ENCODE measurements at regions not wholly inside any gene's neighbourhood (a gene's known extent, or its start where the extent isn't known, plus 50 kb on each side); places are given as distances from the start of the nearest gene placed in this dataset.

GRCh38 chr16:76193906-76194615 is 83.1 kb upstream of the CNTNAP4 start:
- TF ChIP-seq CTCF (IDR thresholded peaks at IDR 0.05; ENCODE audit: insufficient read depth, low read depth, low read length): no peak
- DNase-seq (ENCODE audit: low read depth): no peak
- no peak overlapping the region for H3K4me3 ChIP-seq (ENCODE audit: low read depth, low read length)

- no peak for TF ChIP-seq CTCF (IDR thresholded peaks at IDR 0.05; ENCODE audit: insufficient read depth, low read depth, low read length)
- DNase-seq (ENCODE audit: low read depth): no peak
- no peak overlapping the region for H3K4me3 ChIP-seq (ENCODE audit: low read depth, low read length)
Observed at GRCh38 chr16:76194616-76195015, 82.6 kb upstream of the CNTNAP4 start.

DNA sequence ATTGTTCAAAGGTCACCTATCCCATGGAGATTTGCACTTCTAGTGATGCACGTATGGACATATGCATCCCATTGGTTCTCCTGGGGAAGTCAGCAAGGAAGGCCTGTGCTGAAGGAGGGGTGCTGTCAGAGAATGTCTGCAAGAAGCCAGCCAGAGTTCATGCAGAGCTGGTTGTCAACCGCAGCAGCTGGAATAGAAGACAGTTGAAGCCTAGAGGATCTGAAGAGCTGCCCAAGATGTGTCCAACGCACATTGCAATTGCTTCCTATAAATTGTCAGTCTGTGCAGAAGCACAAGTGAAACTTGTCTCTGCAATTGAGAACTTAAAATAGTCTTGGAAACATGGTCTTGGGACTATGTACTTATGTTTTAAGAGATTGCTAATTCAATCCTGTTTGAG is 82.1 kb upstream of the CNTNAP4 start:
- H3K4me3 ChIP-seq (ENCODE audit: low read depth, low read length): no peak overlapping the region
- TF ChIP-seq CTCF (IDR thresholded peaks at IDR 0.05; ENCODE audit: insufficient read depth, low read depth, low read length): no peak
- DNase-seq (ENCODE audit: low read depth): no peak

GRCh38 chr16:76195648-76196047 is 81.6 kb upstream of the CNTNAP4 start:
- DNase-seq (ENCODE audit: low read depth): no peak
- no peak for TF ChIP-seq CTCF (IDR thresholded peaks at IDR 0.05; ENCODE audit: insufficient read depth, low read depth, low read length)
- H3K4me3 ChIP-seq (ENCODE audit: low read depth, low read length): no peak overlapping the region

GRCh38 chr16:76197900-76198299 is 79.3 kb upstream of the CNTNAP4 start:
- no peak for TF ChIP-seq CTCF (IDR thresholded peaks at IDR 0.05; ENCODE audit: insufficient read depth, low read depth, low read length)
- DNase-seq (ENCODE audit: low read depth): no peak
- no peak overlapping the region for H3K4me3 ChIP-seq (ENCODE audit: low read depth, low read length)

DNA sequence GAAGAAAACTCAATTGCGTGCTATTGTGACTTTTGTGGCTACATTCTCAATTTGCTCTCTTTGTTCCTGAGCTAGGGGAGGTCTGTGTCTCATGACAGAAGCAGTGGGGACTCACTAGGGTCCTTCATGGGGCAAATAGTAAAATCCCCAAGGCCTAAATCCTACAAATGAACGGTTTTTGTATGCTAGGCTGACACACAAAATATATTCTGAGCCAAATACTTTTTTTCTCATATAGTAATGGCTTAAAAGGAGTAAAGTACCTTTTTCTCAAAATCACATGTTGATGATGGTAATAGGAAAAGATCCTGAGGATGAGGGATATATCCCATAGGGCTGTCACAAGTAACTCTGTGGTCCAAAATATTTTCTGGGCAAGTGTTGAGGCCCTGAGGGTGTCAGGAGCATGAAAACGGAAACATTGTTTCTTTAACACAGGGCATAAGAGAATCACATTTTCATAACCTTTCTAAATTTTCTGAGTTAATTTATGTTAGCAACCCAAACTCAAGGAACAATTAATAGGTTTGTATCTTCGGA is 77.5 kb upstream of the CNTNAP4 start:
- TF ChIP-seq CTCF (IDR thresholded peaks at IDR 0.05; ENCODE audit: insufficient read depth, low read depth, low read length): no peak
- no peak overlapping the region for H3K4me3 ChIP-seq (ENCODE audit: low read depth, low read length)
- DNase-seq (ENCODE audit: low read depth): no peak

DNA sequence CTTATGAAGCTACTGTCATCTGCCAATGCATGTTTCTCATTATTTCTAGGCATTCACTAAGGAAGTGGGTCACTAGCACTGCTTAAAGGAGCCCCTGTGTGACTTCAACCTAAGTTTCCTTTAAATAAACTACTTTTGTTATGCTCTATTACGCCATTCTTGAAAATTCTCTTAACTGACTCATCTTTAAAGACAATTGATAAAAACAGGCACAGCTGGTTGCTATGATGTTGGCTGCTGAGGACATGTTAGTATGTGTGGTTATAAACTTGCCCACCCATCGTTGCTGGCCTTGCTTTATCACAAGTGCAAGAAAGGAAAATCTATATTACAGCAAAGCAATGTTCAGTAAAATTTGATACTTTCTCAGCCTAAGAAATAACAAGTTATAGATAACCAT is 75.8 kb upstream of the CNTNAP4 start:
- DNase-seq (ENCODE audit: low read depth): no peak
- no peak for TF ChIP-seq CTCF (IDR thresholded peaks at IDR 0.05; ENCODE audit: insufficient read depth, low read depth, low read length)
- no peak overlapping the region for H3K4me3 ChIP-seq (ENCODE audit: low read depth, low read length)
